B cell (primary cell): ENCODE measurements at regions not wholly inside any gene's neighbourhood (a gene's known extent, or its start where the extent isn't known, plus 50 kb on each side); places are given as distances from the start of the nearest gene placed in this dataset.

Experiments
- ATAC-seq: fragments of 200-7000 bp; cut with Tn5 transposase; one replicate; pipeline ENCODE4 v1.10.0; 2021; ENCODE audit warnings: low read depth, mild to moderate bottlenecking, moderate number of reproducible peaks, moderate library complexity
- CTCF ChIA-PET: fragments of 350-600 bp; sonication (Branson Sonifier 250); formaldehyde crosslinking; loops from one replicate; lab custom pipeline; 2021; ENCODE audit warnings: antibody characterized with exemption, inconsistent platforms; lab: Charles Lee
- POLR2A ChIA-PET: fragments of 350-600 bp; sonication (Branson Sonifier 250); formaldehyde crosslinking; loops from one replicate; lab custom pipeline; 2021; ENCODE audit warnings: antibody characterized with exemption; lab: Charles Lee
- DNase-seq: peaks from one replicate; pipeline ENCODE4 v3.0.0; 2013
- H2AFZ ChIP-seq: 2 replicates; pipeline ENCODE4 v1.6.1; 2012; ENCODE audit warnings: mild to moderate bottlenecking, low read depth, low read length; ENCODE audit not compliant: insufficient read depth, poor library complexity, severe bottlenecking
- H3K27ac ChIP-seq, 2 donors: 1 replicate in 1 of 2; 2 replicates in 1 of 2; pipeline ENCODE4 v1.5.1; 2012 to 2013; ENCODE audit warnings: low read length in 2 of 2, mild to moderate bottlenecking in 2 of 2, moderate library complexity in 1 of 2
- H3K27me3 ChIP-seq, 4 experiments: fragments of 200-600 bp in 1 of 4; sonication (generic) in 1 of 4; replicated peaks in 1 of 4; 1 replicate in 2 of 4; 2 replicates in 2 of 4; pipeline versions ENCODE4 v1.6.1 to v1.7.0; 2013 to 2016; ENCODE audit warnings: low read length in 3 of 4, mild to moderate bottlenecking in 2 of 4, mixed read lengths in 1 of 4, moderate library complexity in 1 of 4; ENCODE audit not compliant: insufficient read depth in 4 of 4, control insufficient read depth in 3 of 4; ENCODE audit errors: control extremely low read depth in 1 of 4
- H3K36me3 ChIP-seq, 2 experiments: replicated peaks in 1 of 2; 1 replicate in 1 of 2; 2 replicates in 1 of 2; pipeline versions ENCODE4 v1.6.1 to v1.7.1; 2013; ENCODE audit warnings: low read length in 1 of 2; ENCODE audit not compliant: insufficient read depth in 2 of 2, control insufficient read depth in 1 of 2; ENCODE audit errors: control extremely low read depth in 1 of 2, extremely low read depth in 1 of 2
- H3K4me1 ChIP-seq, 2 donors: fragments of 200-600 bp in 1 of 2; sonication (generic) in 1 of 2; 1 replicate in 1 of 2; 2 replicates in 1 of 2; pipeline versions ENCODE4 v1.5.1 to v1.6.1; 2013 to 2017; ENCODE audit warnings: low read length in 2 of 2; ENCODE audit not compliant: control insufficient read depth in 2 of 2, insufficient read depth in 2 of 2
- H3K4me2 ChIP-seq: replicated peaks from 2 replicates; pipeline ENCODE3; 2012; ENCODE audit warnings: mild to moderate bottlenecking, low read depth, low read length; ENCODE audit not compliant: poor library complexity, severe bottlenecking
- H3K4me3 ChIP-seq, 5 experiments: fragments of 200-600 bp in 1 of 5; sonication (generic) in 1 of 5; 1 replicate in 3 of 5; 2 replicates in 2 of 5; pipeline versions ENCODE4 v1.5.1 to v1.7.0; 2011 to 2016; ENCODE audit warnings: low read length in 4 of 5, mild to moderate bottlenecking in 4 of 5, low read depth in 2 of 5, control low read depth in 1 of 5, moderate library complexity in 1 of 5; ENCODE audit not compliant: insufficient read depth in 1 of 5; ENCODE audit errors: control extremely low read depth in 1 of 5, extremely low read depth in 1 of 5
- H3K79me2 ChIP-seq: fragments of 200-600 bp; sonication (generic); one replicate; pipeline ENCODE4 v1.6.0; 2016; ENCODE audit warnings: low read length; ENCODE audit not compliant: control insufficient read depth, insufficient read depth
- H3K9ac ChIP-seq: fragments of 200-600 bp; sonication (generic); 2 replicates; pipeline ENCODE4 v1.6.1; 2017; ENCODE audit warnings: mild to moderate bottlenecking, low read length, moderate library complexity
- H3K9me3 ChIP-seq, 3 donors: one replicate each; pipeline versions ENCODE4 v1.6.1 to v1.7.1; 2013; ENCODE audit warnings: low read length in 2 of 3; ENCODE audit not compliant: control insufficient read depth in 2 of 3, insufficient read depth in 1 of 3; ENCODE audit errors: control extremely low read depth in 1 of 3
- H4K20me1 ChIP-seq: 2 replicates; pipeline ENCODE4 v1.6.0; 2012; ENCODE audit warnings: mild to moderate bottlenecking, low read length; ENCODE audit not compliant: insufficient read depth, control insufficient read depth, poor library complexity, severe bottlenecking
- H3K27ac Mint-ChIP-seq: one replicate; pipeline ENCODE4 v1.8.0; 2021; ENCODE audit warnings: mixed read lengths
- H3K27me3 Mint-ChIP-seq: one replicate; pipeline ENCODE4 v1.8.0; 2021; ENCODE audit warnings: mixed read lengths
- H3K4me1 Mint-ChIP-seq: one replicate; pipeline ENCODE4 v1.8.0; 2021; ENCODE audit warnings: mixed read lengths
- H3K4me3 Mint-ChIP-seq: one replicate; pipeline ENCODE4 v1.8.0; 2021; ENCODE audit warnings: mixed read lengths
- H3K9me3 Mint-ChIP-seq: one replicate; pipeline ENCODE4 v1.8.0; 2022; ENCODE audit warnings: mixed read lengths; ENCODE audit not compliant: insufficient read depth
- EZH2 ChIP-seq: IDR thresholded peaks from 2 replicates; pipeline ENCODE4 v1.6.1; 2012; ENCODE audit warnings: borderline replicate concordance, low read depth, mild to moderate bottlenecking, moderate library complexity, low read length; ENCODE audit not compliant: insufficient read depth, poor library complexity, severe bottlenecking
- WGBS: methylation state at CpG from one replicate; pipeline ENCODE4 v1.1.5; 2013; ENCODE audit warnings: missing lambda C conversion rate; ENCODE audit not compliant: insufficient coverage; 5-methylcytosine and 5-hydroxymethylcytosine counted together
- intact Hi-C: fragments of 100-400 bp; cut with micrococcal nuclease; formaldehyde crosslinking; loops from one replicate; pipeline ENCODE4 v1.10.0; 2022
- TF ChIP-seq, protein P1 (sequence below): fragments of 200-600 bp; IDR thresholded peaks from one replicate; pipeline ENCODE4 v1.8.0; 2022; ENCODE audit warnings: antibody characterized with exemption, mild to moderate bottlenecking

DNA sequence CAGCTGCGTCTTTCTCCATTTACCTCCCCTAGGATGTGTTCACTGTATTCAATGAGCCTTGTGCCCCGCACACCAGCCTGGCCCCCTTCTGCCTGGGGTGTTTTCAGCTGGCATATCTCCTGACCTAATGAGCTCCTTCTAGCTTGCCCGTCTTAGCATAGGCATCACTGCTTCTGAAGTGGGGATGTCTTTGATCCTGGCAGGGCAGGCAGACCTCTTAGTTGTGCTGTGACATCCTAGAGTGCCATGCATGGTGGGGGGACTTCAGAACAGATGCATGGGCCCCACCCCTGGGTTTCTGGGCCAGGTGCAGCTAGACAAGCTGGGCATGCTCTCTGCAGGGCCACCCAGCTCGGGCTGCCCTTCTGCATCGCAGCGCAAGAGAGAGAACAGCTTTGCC is 172.7 kb downstream of the GADD45G start:
- TF ChIP-seq, protein P1, sequence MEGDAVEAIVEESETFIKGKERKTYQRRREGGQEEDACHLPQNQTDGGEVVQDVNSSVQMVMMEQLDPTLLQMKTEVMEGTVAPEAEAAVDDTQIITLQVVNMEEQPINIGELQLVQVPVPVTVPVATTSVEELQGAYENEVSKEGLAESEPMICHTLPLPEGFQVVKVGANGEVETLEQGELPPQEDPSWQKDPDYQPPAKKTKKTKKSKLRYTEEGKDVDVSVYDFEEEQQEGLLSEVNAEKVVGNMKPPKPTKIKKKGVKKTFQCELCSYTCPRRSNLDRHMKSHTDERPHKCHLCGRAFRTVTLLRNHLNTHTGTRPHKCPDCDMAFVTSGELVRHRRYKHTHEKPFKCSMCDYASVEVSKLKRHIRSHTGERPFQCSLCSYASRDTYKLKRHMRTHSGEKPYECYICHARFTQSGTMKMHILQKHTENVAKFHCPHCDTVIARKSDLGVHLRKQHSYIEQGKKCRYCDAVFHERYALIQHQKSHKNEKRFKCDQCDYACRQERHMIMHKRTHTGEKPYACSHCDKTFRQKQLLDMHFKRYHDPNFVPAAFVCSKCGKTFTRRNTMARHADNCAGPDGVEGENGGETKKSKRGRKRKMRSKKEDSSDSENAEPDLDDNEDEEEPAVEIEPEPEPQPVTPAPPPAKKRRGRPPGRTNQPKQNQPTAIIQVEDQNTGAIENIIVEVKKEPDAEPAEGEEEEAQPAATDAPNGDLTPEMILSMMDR, result no peak
- no peak for TF ChIP-seq EZH2
- ChIA-PET CTCF (no interaction called here), POLR2A (no interaction called here)
- DNase-seq (no peak), ATAC-seq (no peak)
- Mint-ChIP-seq H3K4me3 (no peak overlapping the region), H3K9me3 (no peaks in the 10 kb centered on the region), H3K27me3 (no peaks in the 10 kb centered on the region), H3K27ac (no peak overlapping the region), H3K4me1 (peaks cover 19% of the 10 kb centered on the region)
- 95% methylated on average over 6 of the region's 6 CpGs for WGBS
- Histone ChIP-seq H3K4me1 (peaks cover 15 to 16% of the 10 kb centered on the region in 2 donors), H3K79me2 (no peaks in the 10 kb centered on the region), H3K27me3 (no peaks in the 10 kb centered on the region), H3K27ac (no peak overlapping the region), H3K9ac (no peak overlapping the region), H4K20me1 (no peaks in the 10 kb centered on the region), H3K4me3 (no peak overlapping the region), H3K36me3 (no peaks in the 10 kb centered on the region), H3K4me2 (no peak overlapping the region), H2AFZ (no peak overlapping the region), H3K9me3 (no peaks in the 10 kb centered on the region)
- intact Hi-C loops, result no loop called here

DNA sequence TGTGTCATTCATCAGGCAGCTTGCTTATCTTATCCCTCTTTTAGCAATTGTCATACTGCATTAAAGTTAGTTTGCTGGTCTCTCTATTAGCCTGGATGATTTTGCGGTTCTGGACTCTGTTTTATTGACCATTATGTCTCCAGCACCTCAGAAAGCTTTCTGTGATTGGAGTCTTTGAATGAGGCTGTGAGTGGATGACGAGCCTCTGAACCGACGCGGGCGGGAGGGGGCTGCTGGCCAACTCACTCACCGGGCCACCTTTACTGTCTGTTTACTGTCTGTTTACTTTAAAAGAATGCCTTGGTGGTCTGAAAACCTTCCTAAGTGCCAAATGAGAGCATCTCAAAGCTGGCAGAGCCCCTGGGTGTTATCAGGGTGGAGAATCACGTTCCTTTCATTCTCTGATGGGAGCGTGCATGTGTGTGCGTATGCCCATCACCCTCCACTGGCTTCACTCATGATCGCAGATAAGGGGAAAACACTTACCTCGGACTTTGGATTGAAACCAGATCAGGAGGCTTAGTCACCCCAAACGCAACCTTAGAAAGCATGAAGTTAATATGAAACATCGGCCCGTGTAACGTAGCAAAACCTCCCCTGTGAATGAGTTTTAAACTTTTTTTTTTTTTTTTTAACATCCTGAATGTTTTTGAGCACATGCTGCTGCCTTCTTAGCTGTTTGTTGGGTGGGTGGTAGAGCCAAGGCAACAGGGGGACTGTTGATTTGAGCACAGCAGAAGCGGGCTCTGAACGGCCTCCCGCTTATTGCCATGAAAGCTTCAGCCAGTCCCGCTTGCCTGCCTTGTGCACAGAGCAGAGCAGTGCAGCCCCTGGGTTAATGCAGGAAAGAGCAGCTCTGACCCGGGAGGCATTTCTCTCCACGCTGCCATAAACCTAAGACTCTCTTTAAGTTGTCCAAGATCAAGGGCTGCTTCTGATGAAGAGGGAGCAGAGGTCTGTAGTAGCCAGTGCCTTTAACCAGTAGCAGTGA is 173.6 kb downstream of the GADD45G start:
- Histone ChIP-seq H3K79me2 (no peaks in the 10 kb centered on the region), H3K9ac (no peak overlapping the region), H4K20me1 (no peaks in the 10 kb centered on the region), H3K4me2 (no peak overlapping the region), H3K4me1 (peaks cover 15 to 16% of the 10 kb centered on the region in 2 donors), H3K27me3 (no peaks in the 10 kb centered on the region), H3K9me3 (no peaks in the 10 kb centered on the region), H3K27ac (no peak overlapping the region), H3K4me3 (no peak overlapping the region), H3K36me3 (no peaks in the 10 kb centered on the region), H2AFZ (no peak overlapping the region)
- intact Hi-C loops, result no loop called here
- CTCF ChIA-PET, result no interaction called here
- H3K9me3 Mint-ChIP-seq, result no peaks in the 10 kb centered on the region
- TF ChIP-seq EZH2, result no peak
- TF ChIP-seq, protein P1, result no peak
- DNase-seq (no peak), ATAC-seq (no peak)
- no peak overlapping the region for H3K4me3 Mint-ChIP-seq
- WGBS, result 92% methylated on average over 10 of the region's 22 CpGs
- POLR2A ChIA-PET, result no interaction called here
- H3K27ac Mint-ChIP-seq, result no peak overlapping the region
- peaks cover 20% of the 10 kb centered on the region for H3K4me1 Mint-ChIP-seq
- H3K27me3 Mint-ChIP-seq, result no peaks in the 10 kb centered on the region
